Thyroid gland (tissue), 4 donors: ENCODE measurements at regions not wholly inside any gene's neighbourhood (a gene's known extent, or its start where the extent isn't known, plus 50 kb on each side); places are given as distances from the start of the nearest gene placed in this dataset.

Experiments used
- POLR2A ChIP-seq, 2 donors: fragments of 450-650 bp; IDR thresholded peaks; one replicate each; pipeline ENCODE4 v1.6.1; 2017; ENCODE audit warnings: antibody characterized with exemption in 2 of 2, mild to moderate bottlenecking in 2 of 2, moderate library complexity in 1 of 2
- TF ChIP-seq, protein P1 (sequence below), 6 experiments: fragments of 200-600 bp in 3 of 6; fragments of 450-650 bp in 3 of 6; sonication (generic) in 3 of 6; IDR thresholded peaks; one replicate each; pipeline ENCODE4 v1.5.1; 2016 to 2019; ENCODE audit warnings: antibody characterized with exemption in 6 of 6, mild to moderate bottlenecking in 2 of 6, inconsistent platforms in 1 of 6, moderate library complexity in 1 of 6

DNA sequence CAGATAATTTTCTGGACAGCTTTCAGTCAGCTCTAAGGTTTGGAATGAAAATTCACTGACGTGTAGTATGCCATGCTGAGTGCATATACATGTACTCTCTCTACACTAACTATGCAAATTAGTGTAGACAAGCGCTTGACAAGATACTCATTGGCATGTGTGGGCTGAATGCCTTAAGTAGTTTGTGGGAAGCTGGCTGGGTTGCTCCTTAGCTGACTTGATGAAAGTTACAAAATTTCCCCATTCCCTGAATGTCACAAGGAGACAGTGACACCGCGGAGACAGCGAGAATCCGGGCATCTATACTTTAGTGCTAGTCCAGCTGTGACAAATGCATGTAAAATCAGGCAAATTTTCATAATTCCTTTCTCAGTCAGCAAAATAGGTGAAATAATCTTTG is 51.6 kb upstream of the C5orf46 start:
- TF ChIP-seq, protein P1, sequence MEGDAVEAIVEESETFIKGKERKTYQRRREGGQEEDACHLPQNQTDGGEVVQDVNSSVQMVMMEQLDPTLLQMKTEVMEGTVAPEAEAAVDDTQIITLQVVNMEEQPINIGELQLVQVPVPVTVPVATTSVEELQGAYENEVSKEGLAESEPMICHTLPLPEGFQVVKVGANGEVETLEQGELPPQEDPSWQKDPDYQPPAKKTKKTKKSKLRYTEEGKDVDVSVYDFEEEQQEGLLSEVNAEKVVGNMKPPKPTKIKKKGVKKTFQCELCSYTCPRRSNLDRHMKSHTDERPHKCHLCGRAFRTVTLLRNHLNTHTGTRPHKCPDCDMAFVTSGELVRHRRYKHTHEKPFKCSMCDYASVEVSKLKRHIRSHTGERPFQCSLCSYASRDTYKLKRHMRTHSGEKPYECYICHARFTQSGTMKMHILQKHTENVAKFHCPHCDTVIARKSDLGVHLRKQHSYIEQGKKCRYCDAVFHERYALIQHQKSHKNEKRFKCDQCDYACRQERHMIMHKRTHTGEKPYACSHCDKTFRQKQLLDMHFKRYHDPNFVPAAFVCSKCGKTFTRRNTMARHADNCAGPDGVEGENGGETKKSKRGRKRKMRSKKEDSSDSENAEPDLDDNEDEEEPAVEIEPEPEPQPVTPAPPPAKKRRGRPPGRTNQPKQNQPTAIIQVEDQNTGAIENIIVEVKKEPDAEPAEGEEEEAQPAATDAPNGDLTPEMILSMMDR (IDR thresholded peaks at IDR 0.05): no peak
- TF ChIP-seq POLR2A (IDR thresholded peaks at IDR 0.05): no peak
